ENCODE measurements at regions not wholly inside any gene's neighbourhood (a gene's known extent, or its start where the extent isn't known, plus 50 kb on each side); places are given as distances from the start of the nearest gene placed in this dataset.

- no peak for TF ChIP-seq CTCF (IDR thresholded peaks at IDR 0.05; ENCODE audit: low read length)
- no peak for TF ChIP-seq EZH2 (IDR thresholded peaks at IDR 0.05; ENCODE audit: borderline replicate concordance, low read length)
Measured at GRCh38 chr2:63675026-63675425, 86.3 kb downstream of the MDH1 start.
